Suppressor macrophage (primary cell): ENCODE measurements at regions not wholly inside any gene's neighbourhood (a gene's known extent, or its start where the extent isn't known, plus 50 kb on each side); places are given as distances from the start of the nearest gene placed in this dataset.
A peak's percentile ranks its signal among the peaks of the same experiment; 100 is the strongest.

Source experiments
- DNase-seq, 4 experiments: peaks; one replicate each; pipeline ENCODE4 v3.0.0-alpha.2; 2020 to 2022

- DNase-seq = no peak
Observed at GRCh38 chr12:3336606-3337311, 154.2 kb upstream of the PRMT8 start.

GRCh38 chr12:3337944-3338343, 153.1 kb upstream of the PRMT8 start:
- DNase-seq = no peak

- DNase-seq = no peak
Observed at GRCh38 chr12:3339221-3339620, 151.8 kb upstream of the PRMT8 start.

- no peak for DNase-seq
Observed at GRCh38 chr12:3341594-3341993, 149.4 kb upstream of the PRMT8 start.

GRCh38 chr12:3342051-3342450, 149.0 kb upstream of the PRMT8 start:
- peak; percentile 15 to 52 (median 37) for DNase-seq

- no peak for DNase-seq
Observed at GRCh38 chr12:3348055-3348454, 142.9 kb upstream of the PRMT8 start.

- DNase-seq = no peak
Observed at GRCh38 chr12:3350432-3350831, 140.6 kb upstream of the PRMT8 start.

- no peak for DNase-seq
Observed at GRCh38 chr12:3351731-3352130, 139.3 kb upstream of the PRMT8 start.

GRCh38 chr12:3352230-3352629, 138.8 kb upstream of the PRMT8 start:
- DNase-seq = no peak

- DNase-seq = no peak
Observed at GRCh38 chr12:3353621-3354020, 137.4 kb upstream of the PRMT8 start.

GRCh38 chr12:3354586-3354985, 136.4 kb upstream of the PRMT8 start:
- no peak for DNase-seq

GRCh38 chr12:3355378-3355900, 135.6 kb upstream of the PRMT8 start:
- DNase-seq = no peak

GRCh38 chr12:3357950-3358525, 133.0 kb upstream of the PRMT8 start:
- DNase-seq = no peak

GRCh38 chr12:3359478-3359877, 131.5 kb upstream of the PRMT8 start:
- no peak for DNase-seq

- DNase-seq = peak; percentile 44 to 71 (median 60)
Observed at GRCh38 chr12:3361146-3361545, 129.9 kb upstream of the PRMT8 start.

GRCh38 chr12:3362737-3363136, 128.3 kb upstream of the PRMT8 start:
- DNase-seq = no peak

GRCh38 chr12:3363608-3364007, 127.4 kb upstream of the PRMT8 start:
- peak; percentile 68 to 86 (median 77) for DNase-seq

- no peak for DNase-seq
Observed at GRCh38 chr12:3364226-3364625, 126.8 kb upstream of the PRMT8 start.

GRCh38 chr12:3364661-3365462, 126.1 kb upstream of the PRMT8 start:
- DNase-seq = no peak

- DNase-seq = peak in 2 of 4 experiments; percentile 14 to 15
Observed at GRCh38 chr12:3365463-3366411, 125.3 kb upstream of the PRMT8 start.

- no peak for DNase-seq
Observed at GRCh38 chr12:3366451-3367110, 124.4 kb upstream of the PRMT8 start.
